DND-41 (cell line): ENCODE measurements at regions not wholly inside any gene's neighbourhood (a gene's known extent, or its start where the extent isn't known, plus 50 kb on each side); places are given as distances from the start of the nearest gene placed in this dataset.

Source experiments
- ATAC-seq: fragments of 200-7000 bp; cut with Tn5 transposase; 3 replicates; pipeline ENCODE4 v1.9.1; 2021; ENCODE audit warnings: low read depth; ENCODE audit not compliant: insufficient read depth
- DNase-seq: peaks from one replicate; pipeline ENCODE4 v3.0.0-alpha.2; 2020
- H2AFZ ChIP-seq: 2 replicates; pipeline ENCODE4 v1.6.0; 2012; ENCODE audit warnings: low read depth, low read length
- H3K27ac ChIP-seq: 2 replicates; pipeline ENCODE4 v1.5.1; 2012; ENCODE audit warnings: low read length, inconsistent platforms
- H3K27me3 ChIP-seq: fragments of 200-600 bp; sonication (generic); 2 replicates; pipeline ENCODE4 v1.6.0; 2012; ENCODE audit warnings: low read length, mild to moderate bottlenecking, inconsistent platforms; ENCODE audit not compliant: insufficient read depth, poor library complexity
- H3K36me3 ChIP-seq: 2 replicates; pipeline ENCODE4 v1.5.1; 2012; ENCODE audit warnings: low read length, inconsistent platforms; ENCODE audit not compliant: insufficient read depth
- H3K4me1 ChIP-seq: 2 replicates; pipeline ENCODE4 v1.5.1; 2012; ENCODE audit warnings: mild to moderate bottlenecking, low read length; ENCODE audit not compliant: insufficient read depth
- H3K4me2 ChIP-seq: 2 replicates; pipeline ENCODE4 v1.6.0; 2012; ENCODE audit warnings: mild to moderate bottlenecking, moderate library complexity, low read length, inconsistent platforms; ENCODE audit not compliant: insufficient read depth
- H3K4me3 ChIP-seq, 2 experiments: fragments of 200-600 bp in 1 of 2; shearing (Covaris generic) in 1 of 2; 2 replicates each; pipeline ENCODE4 v1.5.1; 2012 to 2016; ENCODE audit warnings: inconsistent platforms in 2 of 2, low read length in 2 of 2, mild to moderate bottlenecking in 2 of 2, low read depth in 1 of 2, moderate library complexity in 1 of 2
- H3K79me2 ChIP-seq: 2 replicates; pipeline ENCODE4 v1.6.0; 2012; ENCODE audit warnings: low read length, inconsistent platforms; ENCODE audit not compliant: insufficient read depth
- H3K9ac ChIP-seq: 2 replicates; pipeline ENCODE4 v1.6.0; 2012; ENCODE audit warnings: low read depth, mild to moderate bottlenecking, inconsistent platforms, low read length, moderate library complexity
- H3K9me3 ChIP-seq: 2 replicates; pipeline ENCODE4 v1.5.1; 2012; ENCODE audit warnings: low read length, moderate library complexity, mild to moderate bottlenecking, inconsistent platforms; ENCODE audit not compliant: insufficient read depth, severe bottlenecking
- H4K20me1 ChIP-seq: 2 replicates; pipeline ENCODE4 v1.6.0; 2012; ENCODE audit warnings: low read length; ENCODE audit not compliant: insufficient read depth
- EZH2 ChIP-seq: IDR thresholded peaks from 3 replicates; pipeline ENCODE4 v1.6.1; 2012; ENCODE audit warnings: borderline replicate concordance, low read depth, mild to moderate bottlenecking, moderate library complexity, low read length, inconsistent platforms; ENCODE audit not compliant: severe bottlenecking
- TF ChIP-seq, protein P1 (sequence below): IDR thresholded peaks from 2 replicates; pipeline ENCODE4 v1.5.1; 2012; ENCODE audit warnings: borderline replicate concordance, low read length, moderate library complexity, mild to moderate bottlenecking; ENCODE audit not compliant: poor library complexity, severe bottlenecking; ENCODE audit errors: extremely low read depth

DNA sequence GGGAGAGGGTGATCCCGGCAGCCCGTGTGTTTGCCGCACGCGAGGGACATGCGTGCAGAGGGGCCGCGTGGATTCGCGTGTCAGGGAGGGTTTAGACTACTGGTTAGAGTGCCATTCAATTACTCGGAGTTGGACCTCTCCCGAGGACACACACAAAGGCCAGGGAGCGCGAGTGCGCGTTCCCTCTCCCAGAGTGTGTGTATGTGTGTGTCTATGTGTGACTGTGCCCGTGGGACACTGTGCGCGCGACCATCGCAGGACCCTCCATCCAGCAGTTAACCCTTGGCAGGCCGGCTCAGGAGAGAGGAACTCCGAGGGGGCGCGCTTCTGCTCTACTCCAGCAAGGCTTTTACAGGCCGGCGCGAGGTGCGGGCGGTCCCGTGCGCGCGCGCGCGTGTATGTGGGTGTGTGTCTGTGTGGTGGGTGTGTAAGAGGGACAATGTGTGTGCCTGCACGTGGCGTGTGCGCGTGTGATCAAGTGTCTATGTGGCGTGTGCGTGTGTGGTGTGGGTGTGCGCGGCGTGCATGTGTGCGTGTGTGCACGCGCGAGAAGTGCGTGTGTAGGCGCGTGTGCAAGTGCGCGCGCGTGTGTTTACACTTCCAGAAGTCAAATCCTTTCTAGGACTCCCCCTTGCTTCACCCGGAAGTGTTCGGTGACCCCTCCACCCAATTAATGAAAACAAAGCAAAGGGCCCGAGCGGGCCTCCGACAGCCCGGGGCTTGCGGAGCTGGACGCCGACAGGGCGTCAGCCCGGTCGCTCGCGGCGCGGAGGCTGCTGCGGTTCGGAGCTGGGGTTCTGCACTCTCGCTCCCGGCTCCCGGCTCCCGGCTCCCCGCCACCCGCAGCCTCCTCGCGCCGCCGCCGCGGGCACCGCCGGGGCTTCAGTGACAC, 75.3 kb upstream of the TBCA start:
- H3K79me2 ChIP-seq = no peaks in the 10 kb centered on the region
- TF ChIP-seq, protein P1, sequence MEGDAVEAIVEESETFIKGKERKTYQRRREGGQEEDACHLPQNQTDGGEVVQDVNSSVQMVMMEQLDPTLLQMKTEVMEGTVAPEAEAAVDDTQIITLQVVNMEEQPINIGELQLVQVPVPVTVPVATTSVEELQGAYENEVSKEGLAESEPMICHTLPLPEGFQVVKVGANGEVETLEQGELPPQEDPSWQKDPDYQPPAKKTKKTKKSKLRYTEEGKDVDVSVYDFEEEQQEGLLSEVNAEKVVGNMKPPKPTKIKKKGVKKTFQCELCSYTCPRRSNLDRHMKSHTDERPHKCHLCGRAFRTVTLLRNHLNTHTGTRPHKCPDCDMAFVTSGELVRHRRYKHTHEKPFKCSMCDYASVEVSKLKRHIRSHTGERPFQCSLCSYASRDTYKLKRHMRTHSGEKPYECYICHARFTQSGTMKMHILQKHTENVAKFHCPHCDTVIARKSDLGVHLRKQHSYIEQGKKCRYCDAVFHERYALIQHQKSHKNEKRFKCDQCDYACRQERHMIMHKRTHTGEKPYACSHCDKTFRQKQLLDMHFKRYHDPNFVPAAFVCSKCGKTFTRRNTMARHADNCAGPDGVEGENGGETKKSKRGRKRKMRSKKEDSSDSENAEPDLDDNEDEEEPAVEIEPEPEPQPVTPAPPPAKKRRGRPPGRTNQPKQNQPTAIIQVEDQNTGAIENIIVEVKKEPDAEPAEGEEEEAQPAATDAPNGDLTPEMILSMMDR = no peak
- no peak for TF ChIP-seq EZH2
- H4K20me1 ChIP-seq = no peaks in the 10 kb centered on the region
- no peaks in the 10 kb centered on the region for H3K9me3 ChIP-seq
- H3K4me2 ChIP-seq = no peak overlapping the region
- no peaks in the 10 kb centered on the region for H3K27me3 ChIP-seq
- no peak for ATAC-seq
- H3K4me1 ChIP-seq = peaks cover 18% of the 10 kb centered on the region
- no peak overlapping the region for H3K27ac ChIP-seq
- no peak overlapping the region for H3K4me3 ChIP-seq
- no peak overlapping the region for H3K9ac ChIP-seq
- no peak overlapping the region for H2AFZ ChIP-seq
- H3K36me3 ChIP-seq = no peaks in the 10 kb centered on the region
- DNase-seq = no peak

GRCh38 chr5:77850536-77851175, 74.5 kb upstream of the TBCA start:
- no peaks in the 10 kb centered on the region for H4K20me1 ChIP-seq
- no peak overlapping the region for H3K27ac ChIP-seq
- H3K9ac ChIP-seq = no peak overlapping the region
- H3K4me3 ChIP-seq = no peak overlapping the region
- H3K4me2 ChIP-seq = no peak overlapping the region
- TF ChIP-seq EZH2 = no peak
- TF ChIP-seq, protein P1 = no peak
- no peaks in the 10 kb centered on the region for H3K9me3 ChIP-seq
- H3K4me1 ChIP-seq = peaks cover 18% of the 10 kb centered on the region
- no peaks in the 10 kb centered on the region for H3K79me2 ChIP-seq
- ATAC-seq (no peak), DNase-seq (no peak)
- H2AFZ ChIP-seq = no peak overlapping the region
- no peaks in the 10 kb centered on the region for H3K27me3 ChIP-seq
- no peaks in the 10 kb centered on the region for H3K36me3 ChIP-seq

DNA sequence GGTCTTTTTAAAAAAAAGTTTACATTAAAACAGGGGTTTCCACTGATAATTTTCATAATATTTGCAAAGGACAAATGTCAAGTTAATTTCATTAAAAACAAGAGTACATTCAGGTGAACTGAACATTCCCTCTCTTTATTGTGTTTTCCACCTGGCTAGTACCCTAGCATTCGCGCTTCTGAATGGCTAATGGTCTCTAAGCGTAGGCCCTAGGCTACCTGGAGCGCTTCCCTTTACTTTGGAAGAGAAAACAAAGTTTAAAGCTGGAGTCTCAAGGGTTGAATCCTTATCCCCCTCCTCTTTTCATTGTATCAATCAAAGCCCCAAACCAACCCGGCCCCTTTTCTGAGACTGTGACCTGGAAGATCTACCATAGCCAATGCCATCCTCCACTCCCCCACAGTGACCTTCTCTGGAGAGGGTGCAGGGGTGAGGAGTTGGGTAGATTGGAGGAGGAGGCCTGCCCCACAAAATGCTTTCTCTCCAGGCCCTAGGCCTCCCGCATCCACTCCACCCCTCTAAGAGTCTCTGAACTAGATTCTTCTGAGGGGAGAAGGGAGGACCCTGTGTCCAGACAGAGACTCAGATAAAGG, 73.3 kb upstream of the TBCA start:
- Histone ChIP-seq H3K27me3 (no peaks in the 10 kb centered on the region), H2AFZ (no peak overlapping the region), H3K36me3 (no peaks in the 10 kb centered on the region), H3K79me2 (no peaks in the 10 kb centered on the region), H3K4me2 (no peak overlapping the region), H3K4me3 (no peak overlapping the region), H3K9ac (no peak overlapping the region), H3K27ac (no peak overlapping the region), H4K20me1 (no peaks in the 10 kb centered on the region), H3K9me3 (no peaks in the 10 kb centered on the region), H3K4me1 (peaks cover 18% of the 10 kb centered on the region)
- no peak for DNase-seq
- TF ChIP-seq, protein P1 = no peak
- TF ChIP-seq EZH2 = no peak
- ATAC-seq = no peak
